Neural crest cell (in vitro differentiated cells): ENCODE measurements at regions not wholly inside any gene's neighbourhood (a gene's known extent, or its start where the extent isn't known, plus 50 kb on each side); places are given as distances from the start of the nearest gene placed in this dataset.

Experiments
- DNase-seq: peaks from one replicate; pipeline ENCODE4 v3.0.0; 2021; ENCODE audit warnings: low read depth, mixed read lengths, low spot score
- H3K27ac Mint-ChIP-seq: one replicate; pipeline ENCODE4 v1.8.0; 2021; ENCODE audit warnings: mild to moderate bottlenecking, mixed read lengths; ENCODE audit not compliant: unreplicated experiment
- H3K27me3 Mint-ChIP-seq: 2 replicates; pipeline ENCODE4 v1.8.0; 2021; ENCODE audit warnings: low read depth, mild to moderate bottlenecking, mixed read lengths
- H3K36me3 Mint-ChIP-seq: 2 replicates; pipeline ENCODE4 v1.8.0; 2021; ENCODE audit warnings: low read depth, mild to moderate bottlenecking, mixed read lengths
- H3K4me1 Mint-ChIP-seq: 2 replicates; pipeline ENCODE4 v1.8.0; 2021; ENCODE audit warnings: mixed read lengths
- H3K4me3 Mint-ChIP-seq: one replicate; pipeline ENCODE4 v1.8.0; 2021; ENCODE audit warnings: mild to moderate bottlenecking, mixed read lengths
- H3K9me3 Mint-ChIP-seq: 2 replicates; pipeline ENCODE4 v1.8.0; 2021; ENCODE audit warnings: mixed read lengths
- TF ChIP-seq, protein P1 (sequence below): fragments of 200-600 bp; sonication (generic); conservative IDR thresholded peaks from 2 replicates; pipeline ENCODE4 v1.5.0; 2021; ENCODE audit warnings: antibody characterized with exemption, mild to moderate bottlenecking

DNA sequence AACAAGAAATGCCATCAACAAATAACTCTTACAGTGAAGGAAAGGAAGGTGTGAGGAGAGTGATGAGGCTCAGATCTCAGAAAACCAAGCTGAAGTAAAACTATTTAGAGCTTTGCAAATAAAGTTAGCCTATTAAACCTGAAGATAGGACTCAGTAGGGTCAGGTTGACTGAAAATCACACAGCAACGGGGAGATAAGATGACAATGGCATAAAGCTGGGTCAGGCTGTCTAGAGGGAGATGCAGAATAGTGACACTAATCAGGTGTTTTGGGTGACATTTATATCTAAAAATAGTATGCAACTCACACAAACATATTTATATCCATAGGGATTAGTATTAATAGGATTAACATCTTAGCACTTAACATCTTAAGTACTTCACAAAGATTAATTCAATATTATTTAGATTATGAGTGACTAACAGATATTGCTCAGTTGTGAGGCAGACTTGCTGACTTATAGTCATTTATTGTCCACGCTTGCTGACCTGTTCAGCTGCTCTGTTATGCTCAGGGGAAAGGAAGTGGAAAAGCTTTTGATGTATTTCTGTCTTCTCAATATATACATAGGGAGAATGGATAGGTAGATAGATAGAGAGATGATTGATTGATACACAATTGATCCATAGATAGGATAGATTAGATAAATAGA is 130.7 kb upstream of the GUCY1A1 start:
- Mint-ChIP-seq H3K27ac (no peak overlapping the region), H3K36me3 (no peaks in the 10 kb centered on the region), H3K4me1 (no peaks in the 10 kb centered on the region), H3K9me3 (no peaks in the 10 kb centered on the region), H3K4me3 (no peak overlapping the region), H3K27me3 (no peaks in the 10 kb centered on the region)
- no peak for DNase-seq
- TF ChIP-seq, protein P1, sequence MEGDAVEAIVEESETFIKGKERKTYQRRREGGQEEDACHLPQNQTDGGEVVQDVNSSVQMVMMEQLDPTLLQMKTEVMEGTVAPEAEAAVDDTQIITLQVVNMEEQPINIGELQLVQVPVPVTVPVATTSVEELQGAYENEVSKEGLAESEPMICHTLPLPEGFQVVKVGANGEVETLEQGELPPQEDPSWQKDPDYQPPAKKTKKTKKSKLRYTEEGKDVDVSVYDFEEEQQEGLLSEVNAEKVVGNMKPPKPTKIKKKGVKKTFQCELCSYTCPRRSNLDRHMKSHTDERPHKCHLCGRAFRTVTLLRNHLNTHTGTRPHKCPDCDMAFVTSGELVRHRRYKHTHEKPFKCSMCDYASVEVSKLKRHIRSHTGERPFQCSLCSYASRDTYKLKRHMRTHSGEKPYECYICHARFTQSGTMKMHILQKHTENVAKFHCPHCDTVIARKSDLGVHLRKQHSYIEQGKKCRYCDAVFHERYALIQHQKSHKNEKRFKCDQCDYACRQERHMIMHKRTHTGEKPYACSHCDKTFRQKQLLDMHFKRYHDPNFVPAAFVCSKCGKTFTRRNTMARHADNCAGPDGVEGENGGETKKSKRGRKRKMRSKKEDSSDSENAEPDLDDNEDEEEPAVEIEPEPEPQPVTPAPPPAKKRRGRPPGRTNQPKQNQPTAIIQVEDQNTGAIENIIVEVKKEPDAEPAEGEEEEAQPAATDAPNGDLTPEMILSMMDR: no peak

DNA sequence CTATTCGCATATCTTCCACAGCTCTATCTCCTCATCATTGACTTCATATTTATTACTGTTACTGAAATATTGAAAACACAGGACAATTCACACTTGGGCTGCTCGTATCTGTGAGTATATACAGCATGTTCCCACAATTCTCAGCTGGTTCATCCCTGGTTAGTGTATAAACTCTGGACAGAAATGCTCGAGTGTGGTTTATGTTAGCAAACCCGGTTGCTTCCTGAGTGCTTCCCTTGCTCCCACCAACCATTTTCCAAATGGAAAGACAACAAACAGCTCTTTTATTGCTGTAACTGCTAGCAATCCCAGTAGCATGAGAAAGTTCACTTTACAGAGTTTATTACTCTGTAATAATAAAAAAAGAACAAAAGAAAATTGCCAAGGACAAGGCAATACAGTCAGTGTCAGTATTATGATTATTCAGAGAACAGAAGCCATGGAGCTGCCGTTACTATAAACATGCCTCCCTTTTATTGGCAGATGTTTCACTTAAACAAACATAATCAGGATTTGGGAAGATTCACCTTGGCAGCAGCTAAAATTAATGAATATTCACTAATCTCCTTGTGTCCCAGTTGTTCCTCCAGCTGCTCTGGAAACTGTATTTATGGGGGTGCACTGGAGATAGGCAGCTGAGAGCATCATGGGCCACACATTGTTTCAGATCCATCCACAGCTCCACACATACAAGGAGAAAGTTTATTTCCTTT is 134.1 kb upstream of the GUCY1A1 start:
- H3K27me3 Mint-ChIP-seq: no peaks in the 10 kb centered on the region
- DNase-seq: no peak
- TF ChIP-seq, protein P1: no peak
- no peak overlapping the region for H3K4me3 Mint-ChIP-seq
- H3K36me3 Mint-ChIP-seq: no peaks in the 10 kb centered on the region
- peaks cover 3% of the 10 kb centered on the region for H3K9me3 Mint-ChIP-seq
- no peaks in the 10 kb centered on the region for H3K4me1 Mint-ChIP-seq
- no peak overlapping the region for H3K27ac Mint-ChIP-seq

DNA sequence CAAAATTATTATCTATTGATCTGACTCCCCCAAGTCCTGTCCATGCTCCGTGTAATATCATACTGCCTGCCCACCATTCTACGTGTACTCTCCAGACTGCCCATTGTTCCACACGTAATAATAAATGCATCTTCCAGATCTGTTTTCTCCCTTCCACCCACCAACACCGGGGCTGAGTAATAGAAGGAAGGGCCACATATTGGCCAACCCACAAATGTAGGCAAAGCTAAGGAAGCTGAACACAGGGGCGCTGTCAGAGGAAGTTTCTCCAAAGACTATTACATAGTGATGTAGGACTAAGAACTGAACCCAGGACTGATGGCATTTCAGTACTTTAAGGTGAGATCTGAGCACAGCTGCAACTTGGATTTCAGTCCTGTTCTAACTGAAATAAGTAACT is 135.8 kb upstream of the GUCY1A1 start:
- Mint-ChIP-seq H3K27ac (no peak overlapping the region), H3K4me3 (no peak overlapping the region), H3K4me1 (no peaks in the 10 kb centered on the region), H3K27me3 (no peaks in the 10 kb centered on the region), H3K9me3 (peaks cover 3% of the 10 kb centered on the region), H3K36me3 (no peaks in the 10 kb centered on the region)
- DNase-seq: no peak
- TF ChIP-seq, protein P1: no peak

DNA sequence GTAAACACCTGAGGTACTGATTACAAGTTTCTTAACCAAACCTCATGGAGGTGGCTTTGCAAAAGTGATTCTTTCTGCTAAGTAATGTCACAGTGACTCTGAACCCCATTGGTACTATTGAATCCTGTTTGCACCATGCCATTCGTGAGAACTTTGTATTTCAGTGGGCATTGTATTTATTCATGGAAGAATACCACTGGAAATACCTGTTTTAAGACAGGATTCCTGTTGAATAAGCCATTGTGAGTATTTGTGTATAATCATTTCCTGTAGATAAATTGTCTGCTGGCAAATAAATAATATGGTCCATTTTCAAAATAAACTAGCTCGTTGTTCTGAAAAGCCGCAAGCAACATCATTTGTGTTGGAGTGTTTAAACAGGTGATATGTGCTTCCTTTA is 136.4 kb upstream of the GUCY1A1 start:
- H3K36me3 Mint-ChIP-seq: no peaks in the 10 kb centered on the region
- H3K4me1 Mint-ChIP-seq: no peaks in the 10 kb centered on the region
- H3K27me3 Mint-ChIP-seq: no peaks in the 10 kb centered on the region
- TF ChIP-seq, protein P1: no peak
- H3K9me3 Mint-ChIP-seq: peaks cover 3% of the 10 kb centered on the region
- H3K27ac Mint-ChIP-seq: no peak overlapping the region
- no peak overlapping the region for H3K4me3 Mint-ChIP-seq
- DNase-seq: no peak

DNA sequence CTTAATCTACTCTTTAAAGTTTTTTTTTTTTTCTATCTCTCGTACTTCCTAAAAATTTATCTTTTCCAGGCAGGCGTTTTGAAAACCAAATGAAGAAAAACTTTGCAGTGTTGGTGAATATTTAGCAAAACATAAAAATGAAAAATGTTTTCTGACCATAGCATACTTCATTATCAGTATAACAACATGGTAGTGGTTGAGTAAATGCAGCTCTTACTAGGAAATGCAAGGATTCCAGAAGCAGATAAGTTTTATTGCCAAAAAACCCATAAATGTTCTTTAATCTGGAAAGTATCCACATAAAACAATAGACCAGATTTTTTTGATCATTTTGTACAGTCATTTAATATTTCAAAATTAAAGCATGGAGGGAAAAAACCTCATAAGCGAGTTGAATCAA is 136.9 kb upstream of the GUCY1A1 start:
- H3K4me1 Mint-ChIP-seq: no peaks in the 10 kb centered on the region
- no peak overlapping the region for H3K27ac Mint-ChIP-seq
- TF ChIP-seq, protein P1: no peak

More for the DNA sequence above, 136.9 kb upstream of the GUCY1A1 start:
- Mint-ChIP-seq H3K36me3 (no peaks in the 10 kb centered on the region), H3K9me3 (peaks cover 3% of the 10 kb centered on the region), H3K4me3 (no peak overlapping the region), H3K27me3 (no peaks in the 10 kb centered on the region)
- no peak for DNase-seq
